Lower leg skin (tissue), 4 donors: ENCODE measurements at regions not wholly inside any gene's neighbourhood (a gene's known extent, or its start where the extent isn't known, plus 50 kb on each side); places are given as distances from the start of the nearest gene placed in this dataset.

ENCODE experiments used
- DNase-seq, 2 donors: peaks; one replicate each; pipeline ENCODE4 v3.0.0-alpha.2; 2019; ENCODE audit warnings: low spot score in 2 of 2
- H3K4me3 ChIP-seq: fragments of 200-600 bp; sonication (generic); 2 replicates; pipeline ENCODE4 v1.5.1; 2017; ENCODE audit warnings: mild to moderate bottlenecking, low read depth; ENCODE audit not compliant: poor library complexity, severe bottlenecking
- POLR2A ChIP-seq, 2 donors: fragments of 450-650 bp; IDR thresholded peaks; one replicate each; pipeline ENCODE4 v1.6.1; 2016 to 2017; ENCODE audit warnings: antibody characterized with exemption in 2 of 2, mild to moderate bottlenecking in 1 of 2, moderate library complexity in 1 of 2
- WGBS, 2 donors: methylation state at CpG; one replicate each; pipeline ENCODE4 v1.1.5; 2018; 5-methylcytosine and 5-hydroxymethylcytosine counted together
- intact Hi-C: fragments of 100-400 bp; cut with DNase I; formaldehyde crosslinking; loops from one replicate; pipeline ENCODE4 v1.15.0; 2023; ENCODE audit warnings: low total_unique reads
- TF ChIP-seq, protein P1 (sequence below), 3 donors: fragments of 450-650 bp; IDR thresholded peaks; one replicate each; pipeline ENCODE4 v1.5.1; 2016; ENCODE audit warnings: antibody characterized with exemption in 3 of 3, mild to moderate bottlenecking in 3 of 3, moderate library complexity in 2 of 3

DNA sequence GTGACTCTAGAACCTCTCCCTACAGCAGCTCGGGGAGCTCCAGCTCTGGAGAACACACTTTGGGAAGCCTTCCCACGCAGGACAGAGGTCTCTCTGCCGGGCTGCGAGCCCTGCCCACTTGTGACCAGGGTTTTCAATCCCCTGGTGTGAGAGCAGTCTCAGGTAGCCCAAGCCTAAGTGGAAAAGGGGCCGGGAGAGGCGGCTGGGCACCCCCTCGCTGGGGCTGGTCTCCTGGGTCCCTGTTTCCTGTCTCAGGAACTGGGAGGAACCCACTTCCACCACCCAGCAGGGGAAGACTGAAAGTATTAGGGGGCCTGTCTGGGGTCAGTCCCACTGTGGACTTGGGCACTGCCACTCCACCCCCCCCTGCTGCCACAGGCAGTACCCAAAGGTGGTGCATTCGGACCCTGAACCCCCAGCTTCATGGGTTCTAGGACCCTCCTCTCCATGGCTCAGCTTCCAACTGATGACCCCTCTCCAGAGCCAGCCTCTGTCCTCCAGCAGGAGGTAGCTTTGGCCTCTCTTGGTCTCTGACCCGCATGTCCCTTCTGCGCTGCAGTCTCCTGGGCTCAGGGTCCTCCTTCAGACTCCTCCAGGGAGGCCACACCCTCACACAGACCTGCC is 70.0 kb downstream of the RRM2 start:
- H3K4me3 ChIP-seq: no peak overlapping the region
- TF ChIP-seq, protein P1, sequence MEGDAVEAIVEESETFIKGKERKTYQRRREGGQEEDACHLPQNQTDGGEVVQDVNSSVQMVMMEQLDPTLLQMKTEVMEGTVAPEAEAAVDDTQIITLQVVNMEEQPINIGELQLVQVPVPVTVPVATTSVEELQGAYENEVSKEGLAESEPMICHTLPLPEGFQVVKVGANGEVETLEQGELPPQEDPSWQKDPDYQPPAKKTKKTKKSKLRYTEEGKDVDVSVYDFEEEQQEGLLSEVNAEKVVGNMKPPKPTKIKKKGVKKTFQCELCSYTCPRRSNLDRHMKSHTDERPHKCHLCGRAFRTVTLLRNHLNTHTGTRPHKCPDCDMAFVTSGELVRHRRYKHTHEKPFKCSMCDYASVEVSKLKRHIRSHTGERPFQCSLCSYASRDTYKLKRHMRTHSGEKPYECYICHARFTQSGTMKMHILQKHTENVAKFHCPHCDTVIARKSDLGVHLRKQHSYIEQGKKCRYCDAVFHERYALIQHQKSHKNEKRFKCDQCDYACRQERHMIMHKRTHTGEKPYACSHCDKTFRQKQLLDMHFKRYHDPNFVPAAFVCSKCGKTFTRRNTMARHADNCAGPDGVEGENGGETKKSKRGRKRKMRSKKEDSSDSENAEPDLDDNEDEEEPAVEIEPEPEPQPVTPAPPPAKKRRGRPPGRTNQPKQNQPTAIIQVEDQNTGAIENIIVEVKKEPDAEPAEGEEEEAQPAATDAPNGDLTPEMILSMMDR (IDR thresholded peaks at IDR 0.05): no peak
- TF ChIP-seq POLR2A (IDR thresholded peaks at IDR 0.05): no peak
- intact Hi-C loops: no loop called here
- DNase-seq: no peak
- 92 to 93% methylated on average over 6 to 10 of the region's 10 CpGs for WGBS, 2 donors

DNA sequence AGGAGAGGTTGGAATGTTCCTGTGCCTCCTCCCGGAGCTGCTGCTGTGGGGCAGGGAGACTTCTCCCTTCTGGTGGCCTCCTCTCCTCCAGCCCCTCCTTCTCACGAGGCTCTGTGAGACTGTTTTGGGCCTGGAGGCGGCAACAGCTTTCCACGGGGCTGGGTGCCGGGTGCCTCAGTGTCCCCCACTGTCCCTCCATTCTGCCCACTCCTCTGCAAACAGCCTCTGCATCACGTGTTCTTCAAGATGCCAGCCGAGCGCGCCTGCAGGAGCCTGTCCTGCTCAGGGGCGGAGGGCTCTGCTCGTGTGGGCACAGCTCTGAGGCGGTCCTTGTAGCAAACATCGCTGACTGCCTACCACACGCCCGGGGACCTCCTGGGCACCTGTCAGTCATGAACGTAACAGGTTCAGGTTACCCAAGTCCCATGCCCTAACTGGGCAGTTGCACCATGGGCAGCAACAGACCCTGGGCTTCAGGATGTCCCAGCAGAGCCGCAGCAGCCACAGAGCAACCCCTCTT is 70.8 kb downstream of the RRM2 start:
- H3K4me3 ChIP-seq: no peak overlapping the region
- intact Hi-C loops: no loop called here
- TF ChIP-seq, protein P1 (IDR thresholded peaks at IDR 0.05): no peak
- TF ChIP-seq POLR2A (IDR thresholded peaks at IDR 0.05): no peak
- DNase-seq: no peak
- WGBS, 2 donors: 69 to 81% methylated on average over 17 of the region's 17 CpGs

DNA sequence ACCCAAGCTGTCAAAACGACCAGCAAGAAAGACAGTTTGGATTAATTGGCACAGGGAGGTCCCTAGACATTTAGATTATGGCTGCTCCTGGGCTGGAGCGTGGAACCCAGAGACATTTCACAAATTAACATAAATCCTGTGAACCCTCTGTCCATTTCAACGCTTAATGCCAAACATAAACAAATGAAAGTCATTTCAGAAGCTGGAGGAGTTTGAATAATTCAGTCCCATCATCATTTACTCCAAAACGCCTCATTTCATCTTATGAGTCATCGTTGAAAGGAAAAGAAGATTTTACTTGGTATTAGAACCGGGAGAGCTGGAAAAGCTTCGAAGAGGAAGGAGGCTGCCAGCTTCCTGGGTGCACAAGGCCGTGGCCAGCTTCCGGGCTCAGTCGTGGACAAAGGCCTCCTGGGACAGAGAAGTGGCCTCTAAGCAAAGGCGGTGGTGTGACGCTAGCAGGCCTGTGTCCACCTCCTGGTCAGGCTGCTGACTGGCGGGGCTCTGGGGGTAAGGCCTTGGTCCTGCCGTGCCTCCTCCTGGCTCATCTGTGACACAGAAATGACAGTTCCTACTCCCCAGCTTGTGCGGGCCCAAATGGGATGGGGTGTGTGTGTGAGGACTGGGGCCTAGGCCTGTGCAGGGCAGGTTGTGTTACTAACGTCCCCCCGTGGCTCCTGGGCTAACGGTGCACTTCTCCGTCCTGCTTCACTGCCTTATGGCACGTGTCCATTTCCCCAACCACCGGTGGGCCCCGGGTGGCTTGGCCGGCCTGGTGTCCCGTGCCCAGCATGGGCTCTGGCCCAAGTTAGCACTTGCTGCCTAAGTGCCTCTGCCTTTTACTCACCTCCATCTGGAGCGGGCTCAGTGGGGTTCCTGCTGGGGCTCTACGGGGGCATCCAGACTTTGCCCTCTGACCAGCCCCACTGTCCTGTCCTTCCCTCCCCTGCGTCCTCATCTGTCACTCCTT is 71.6 kb downstream of the RRM2 start:
- no peak overlapping the region for H3K4me3 ChIP-seq
- 78 to 79% methylated on average over 25 of the region's 27 CpGs for WGBS, 2 donors
- DNase-seq: no peak
- intact Hi-C loops: no loop called here
- no peak for TF ChIP-seq POLR2A (IDR thresholded peaks at IDR 0.05)
- TF ChIP-seq, protein P1 (IDR thresholded peaks at IDR 0.05): no peak

DNA sequence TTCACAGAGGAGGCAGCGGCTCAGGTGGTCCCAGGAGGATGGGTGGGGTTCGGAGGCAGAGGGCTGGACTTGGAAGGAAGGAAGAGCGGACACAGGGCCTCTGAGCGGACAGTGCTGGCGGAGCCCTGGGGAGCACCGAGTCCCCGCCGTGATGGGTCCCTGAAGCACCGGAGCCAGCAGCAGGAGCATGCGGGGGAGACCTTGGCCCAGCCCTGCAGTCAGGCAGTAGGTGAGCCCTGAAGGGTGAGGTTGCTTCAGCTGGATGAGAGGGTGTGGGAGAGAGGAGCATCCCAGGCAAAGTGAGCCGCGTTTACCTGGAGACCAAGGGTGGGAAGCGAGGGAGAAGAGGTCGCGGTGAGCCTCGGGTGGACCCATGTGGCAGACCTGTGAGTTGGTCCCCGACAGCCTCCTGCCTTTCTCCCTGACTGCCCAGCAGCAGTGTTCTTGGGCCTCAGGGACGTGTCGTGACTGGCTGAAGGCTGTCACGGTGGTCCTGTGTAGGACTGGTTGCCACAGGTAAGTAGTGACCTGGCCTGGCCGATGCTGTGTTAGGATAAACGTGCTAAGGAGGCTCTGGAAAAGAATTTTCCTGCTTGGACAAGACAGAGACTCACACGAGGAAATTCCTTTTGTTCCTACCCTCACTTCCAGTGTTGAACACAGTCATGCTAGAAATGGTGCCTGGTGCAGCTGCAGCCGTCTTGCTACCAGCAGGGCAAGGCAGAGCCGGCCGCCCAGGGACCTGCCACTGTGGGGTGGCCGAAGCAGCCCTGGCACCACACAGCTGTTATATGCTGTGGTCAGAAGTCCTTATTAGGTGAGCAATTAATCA is 73.0 kb downstream of the RRM2 start:
- intact Hi-C loops: no loop called here
- H3K4me3 ChIP-seq: no peak overlapping the region
- 94 to 97% methylated on average over 27 of the region's 27 CpGs for WGBS, 2 donors
- DNase-seq: no peak
- TF ChIP-seq POLR2A (IDR thresholded peaks at IDR 0.05): no peak
- TF ChIP-seq, protein P1 (IDR thresholded peaks at IDR 0.05): no peak

DNA sequence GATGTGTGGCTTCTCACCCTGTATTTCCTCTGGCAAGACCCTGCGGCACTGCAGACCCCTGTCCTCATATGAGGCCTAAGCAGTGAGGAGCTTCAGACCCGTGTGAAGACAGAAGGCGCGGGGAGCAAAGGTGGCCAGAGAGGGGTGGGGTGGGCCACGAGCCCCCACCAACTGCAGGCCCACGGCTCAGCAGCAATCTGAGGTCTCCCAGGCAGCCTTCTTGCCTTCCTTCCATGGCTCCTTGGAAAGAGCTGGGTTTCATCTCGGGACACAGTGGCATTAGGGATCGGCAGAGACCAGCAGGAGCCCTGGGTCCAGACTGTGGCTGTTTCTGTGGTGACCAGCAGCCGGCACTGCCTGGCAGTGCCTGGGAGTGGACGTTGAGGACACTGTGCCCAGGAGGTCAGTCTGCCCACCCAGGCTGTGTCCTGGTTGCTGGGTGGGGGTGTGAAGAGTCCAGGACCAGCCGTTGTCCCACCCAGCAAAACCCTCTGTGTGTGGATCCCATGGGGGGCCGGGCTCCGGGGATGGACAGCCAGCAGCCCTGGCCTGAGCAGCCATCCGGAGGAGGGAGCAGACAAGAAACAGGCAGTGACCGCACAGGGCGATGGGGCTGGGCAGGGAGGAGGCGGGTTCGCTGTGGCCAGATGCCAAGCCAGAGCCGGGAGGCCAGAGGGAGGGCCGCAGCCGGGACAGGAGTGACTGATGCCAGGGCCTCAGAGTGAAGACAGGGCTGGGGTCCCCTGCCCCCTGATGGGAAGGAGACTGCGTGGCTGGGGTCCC is 73.8 kb downstream of the RRM2 start:
- intact Hi-C loops: no loop called here
- no peak overlapping the region for H3K4me3 ChIP-seq
- no peak for TF ChIP-seq POLR2A (IDR thresholded peaks at IDR 0.05)
- TF ChIP-seq, protein P1 (IDR thresholded peaks at IDR 0.05): no peak
- WGBS, 2 donors: 85 to 94% methylated on average over 20 to 22 of the region's 22 CpGs
- DNase-seq: no peak
